ENCODE measurements at regions not wholly inside any gene's neighbourhood (a gene's known extent, or its start where the extent isn't known, plus 50 kb on each side); places are given as distances from the start of the nearest gene placed in this dataset.
"Not testable (repeated sequence)": the region's sequence is repeated elsewhere in the genome, so short reads cannot be mapped to it uniquely, and the experiment has no call there.

DNA sequence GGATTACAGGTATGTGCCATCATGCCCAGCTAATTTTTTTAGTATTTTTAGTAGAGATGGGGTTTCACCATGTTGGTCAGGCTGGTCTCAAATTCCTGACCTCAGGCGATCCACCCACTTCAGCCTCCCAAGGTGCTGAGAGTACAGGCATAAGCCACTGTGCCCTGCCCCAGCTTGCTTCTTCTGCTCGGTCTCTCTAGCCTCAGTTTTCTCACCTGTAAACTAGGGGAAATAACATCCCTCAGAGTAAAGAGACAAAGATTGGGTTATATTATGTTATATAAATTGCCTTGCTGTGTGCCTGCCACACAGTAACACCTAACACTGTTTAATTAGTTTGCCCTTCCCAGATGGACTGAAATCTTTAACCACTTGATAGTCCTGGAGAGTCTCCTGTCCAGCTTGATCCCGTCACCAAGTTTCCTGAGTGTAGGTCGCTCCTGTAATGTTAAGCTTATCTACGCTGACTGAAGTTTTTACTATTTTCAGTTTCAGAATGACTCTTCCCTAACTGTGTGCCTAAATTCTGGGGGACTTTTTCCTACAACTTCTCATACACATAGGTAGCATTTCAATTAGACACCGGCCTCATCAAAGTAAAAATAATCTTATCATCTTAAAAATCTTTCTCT lies 412.7 kb upstream of the TENM3 start:
- DNase-seq, result no peak

DNA sequence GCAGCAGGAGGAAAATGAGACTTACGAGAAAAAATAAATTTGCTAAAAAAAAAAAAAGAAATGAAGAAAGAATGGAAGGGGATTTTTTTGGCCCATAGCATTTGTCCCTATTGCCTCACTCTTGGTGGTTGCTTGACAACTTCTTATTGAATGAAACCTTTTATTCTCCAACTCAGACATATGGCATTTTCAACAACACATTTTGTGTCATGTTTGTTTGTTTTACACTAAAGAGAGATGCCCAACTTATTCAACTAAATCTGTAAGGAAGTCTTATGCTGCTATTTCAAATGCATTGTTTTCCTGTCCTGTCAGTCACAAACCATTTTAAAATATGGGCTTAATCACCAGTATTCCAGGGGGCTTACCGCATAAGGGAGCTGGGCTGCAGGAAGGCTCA lies 409.1 kb upstream of the TENM3 start:
- DNase-seq, result no peak

DNA sequence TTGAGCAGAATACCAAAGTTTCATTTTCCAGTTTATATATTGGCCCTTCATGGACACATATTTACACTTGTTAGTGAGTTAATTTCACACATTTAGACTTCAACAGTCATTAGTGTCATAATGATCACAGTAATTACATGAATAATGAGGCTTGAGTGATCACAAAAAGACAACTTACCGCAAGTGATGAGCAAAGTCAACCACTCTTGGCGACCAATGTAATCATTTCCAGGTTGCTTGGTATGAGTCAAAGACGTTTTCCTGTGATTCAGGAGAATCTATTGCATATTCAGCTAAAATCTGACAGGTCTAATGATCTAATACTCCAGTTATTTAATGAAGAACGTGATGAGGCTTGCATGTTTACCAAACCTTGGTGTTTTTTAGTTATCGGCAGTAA lies 407.9 kb upstream of the TENM3 start:
- DNase-seq, result no peak

GRCh38 chr4:181838253-181838652 lies 404.9 kb upstream of the TENM3 start:
- no peak for DNase-seq

DNA sequence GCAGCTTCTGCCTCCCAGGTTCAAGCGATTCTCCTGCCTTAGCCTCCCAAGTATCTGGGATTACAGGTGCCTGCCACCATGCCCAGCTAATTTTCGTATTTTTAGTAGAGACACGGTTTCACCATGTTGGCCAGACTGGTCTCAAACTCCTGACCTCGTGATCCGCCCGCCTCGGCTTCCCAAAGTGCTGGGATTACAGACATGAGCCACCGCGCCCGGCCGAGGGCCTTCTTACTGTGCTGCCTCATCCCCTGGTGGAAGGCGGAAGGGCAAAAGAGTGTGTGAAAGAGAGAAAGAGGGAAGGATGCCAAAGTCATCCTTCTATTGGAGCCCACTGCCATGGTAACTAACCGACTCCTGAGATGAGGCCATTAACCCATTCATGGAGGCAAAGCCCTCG lies 399.4 kb upstream of the TENM3 start:
- not testable (repeated sequence) for DNase-seq

- DNase-seq, result no peak
These were observed 397.6 kb upstream of the TENM3 start for GRCh38 chr4:181845617-181846016.

GRCh38 chr4:181846934-181847333 lies 396.3 kb upstream of the TENM3 start:
- no peak for DNase-seq

GRCh38 chr4:181848357-181848756 lies 394.8 kb upstream of the TENM3 start:
- no peak for DNase-seq

DNA sequence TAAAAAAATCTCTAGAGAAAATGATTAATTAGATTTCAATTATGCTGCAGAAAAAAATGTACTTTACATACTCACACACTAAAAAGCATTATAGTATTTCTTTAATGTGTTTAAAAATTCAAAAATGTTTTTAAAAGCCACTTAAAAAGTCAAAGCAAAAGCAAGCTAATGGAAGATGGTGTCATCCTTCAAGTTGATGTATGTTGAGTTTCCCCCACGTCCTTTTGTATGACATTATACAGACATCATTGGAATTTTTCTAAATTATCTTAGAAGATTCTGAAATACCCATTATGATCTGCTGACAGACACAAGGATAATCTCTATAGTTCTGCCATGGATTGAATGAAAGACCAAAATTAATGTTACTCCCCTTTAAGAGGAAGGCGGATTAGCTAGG lies 393.7 kb upstream of the TENM3 start:
- DNase-seq, result no peak

DNA sequence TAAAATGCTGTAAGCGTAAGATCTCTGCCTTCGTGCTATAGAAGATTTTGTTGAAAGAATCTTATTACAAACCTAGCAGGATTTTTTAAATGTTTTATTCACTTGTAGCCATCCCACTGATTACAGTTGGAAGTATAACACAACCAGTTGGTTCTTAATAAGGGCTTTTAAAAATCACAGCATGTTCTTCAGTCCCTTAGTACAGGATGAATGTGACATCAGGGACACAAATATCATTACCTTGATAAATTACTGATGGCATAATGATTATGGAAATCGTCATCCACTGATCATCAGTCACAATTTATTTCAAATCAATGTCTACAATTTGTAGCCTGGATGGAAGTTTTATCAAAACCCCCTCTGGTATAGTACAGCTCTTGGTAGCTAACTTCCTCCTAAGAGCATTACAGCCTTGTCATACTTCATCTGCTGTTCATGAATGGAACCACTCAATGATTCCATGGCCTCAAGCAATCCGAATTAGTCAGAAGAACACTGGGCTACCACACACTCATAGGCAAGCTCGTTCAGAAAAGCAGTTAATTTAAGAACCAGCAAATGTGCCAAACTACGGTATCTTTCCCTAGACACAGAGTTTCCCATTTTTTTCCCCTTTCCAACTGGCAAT lies 389.2 kb upstream of the TENM3 start:
- DNase-seq, result no peak

DNA sequence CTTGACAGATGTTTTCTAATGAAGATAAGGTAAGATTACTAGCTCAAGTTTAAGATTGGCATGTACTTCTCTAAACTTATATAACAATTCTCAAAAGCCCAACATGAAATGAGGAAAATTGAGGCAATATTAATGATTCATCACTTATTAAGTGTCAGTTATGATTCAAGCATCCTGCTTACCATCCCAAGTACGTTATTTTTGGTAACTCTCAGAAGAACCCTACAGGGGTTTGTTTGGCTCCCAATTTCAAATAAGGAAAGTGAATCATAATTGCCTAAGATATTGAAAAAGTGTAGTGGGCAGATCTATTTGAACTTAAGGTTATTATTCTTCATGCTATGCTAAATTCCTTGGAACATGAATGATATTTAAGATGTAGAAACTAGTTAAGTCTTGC lies 387.9 kb upstream of the TENM3 start:
- no peak for DNase-seq

- DNase-seq, result not testable (repeated sequence)
These were observed 385.7 kb upstream of the TENM3 start for GRCh38 chr4:181857471-181857870.

DNA sequence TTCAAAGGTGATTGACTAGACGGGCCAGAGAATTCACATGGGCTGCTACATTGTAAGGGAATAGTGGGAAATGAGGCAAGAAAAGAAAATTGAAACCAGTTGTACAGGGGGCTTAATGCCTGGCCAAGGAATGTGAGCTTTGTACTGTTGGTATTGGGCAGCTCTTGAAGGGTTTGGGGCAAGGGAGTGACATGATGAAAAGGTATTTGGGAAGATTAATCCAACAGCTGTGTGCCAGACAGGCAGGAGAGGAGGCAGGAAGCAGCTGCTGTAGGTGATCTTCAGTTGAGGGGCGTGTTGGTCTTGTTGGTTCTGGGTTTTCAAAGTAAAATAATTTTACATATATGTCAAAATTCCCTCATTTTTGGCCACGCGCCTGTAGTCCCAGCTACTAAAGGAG lies 384.5 kb upstream of the TENM3 start:
- no peak for DNase-seq

DNA sequence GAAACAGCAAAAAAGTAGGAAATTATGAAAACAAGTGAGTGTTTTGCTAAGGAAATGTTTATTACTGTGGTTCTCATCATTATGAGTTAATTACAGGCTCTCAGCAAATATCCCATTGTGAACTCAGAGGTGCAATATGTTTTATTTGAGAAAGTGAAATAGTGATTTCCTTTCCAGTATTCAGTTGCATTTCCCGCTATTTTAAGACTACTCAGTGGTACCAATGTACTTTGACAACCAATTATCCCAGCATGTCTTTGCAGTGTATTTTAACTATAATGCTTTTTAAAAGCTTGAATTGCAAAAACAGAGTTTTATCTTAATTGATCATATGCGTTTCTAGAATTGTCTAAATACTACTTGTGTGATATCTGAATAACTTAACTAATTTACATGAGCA lies 383.8 kb upstream of the TENM3 start:
- no peak for DNase-seq

DNA sequence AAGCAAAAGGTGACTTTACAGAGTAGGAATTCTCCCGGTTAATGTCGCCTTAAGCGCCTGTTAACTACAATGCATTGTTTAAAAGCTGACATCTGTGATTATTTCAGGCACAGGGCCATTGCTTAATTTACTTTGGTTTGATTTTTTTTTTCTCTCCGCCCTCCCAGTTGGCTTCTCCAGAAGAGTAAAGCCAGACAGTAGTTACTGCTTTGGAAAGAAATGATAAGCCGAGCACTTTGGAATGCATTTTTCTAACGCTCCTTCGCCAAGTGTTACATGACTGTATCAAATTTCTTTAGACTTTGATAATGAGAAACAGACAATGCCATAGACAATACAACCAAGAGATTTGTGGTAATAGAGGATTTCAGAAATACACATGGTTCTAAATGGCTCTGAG lies 383.0 kb upstream of the TENM3 start:
- DNase-seq, result no peak

GRCh38 chr4:181860668-181861067 lies 382.5 kb upstream of the TENM3 start:
- no peak for DNase-seq

DNA sequence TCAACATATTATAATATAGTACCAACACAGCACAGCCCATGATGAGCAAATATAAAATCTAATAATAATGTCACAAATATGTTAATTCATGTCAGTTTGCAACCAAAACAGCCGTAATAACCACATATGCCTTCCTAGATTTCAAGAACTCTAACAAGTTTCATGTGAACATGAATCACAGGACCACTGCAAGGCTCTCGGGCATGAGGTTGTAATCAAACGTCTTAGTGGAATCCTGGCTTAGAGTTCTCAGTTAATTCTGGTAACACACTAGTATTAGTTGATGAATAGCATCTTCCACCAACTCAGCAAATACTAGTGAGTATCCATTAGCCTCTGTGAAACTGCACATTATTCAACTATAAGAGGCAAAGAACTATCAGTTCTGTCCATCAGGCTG lies 379.3 kb upstream of the TENM3 start:
- no peak for DNase-seq

- DNase-seq, result no peak
These were observed 372.9 kb upstream of the TENM3 start for GRCh38 chr4:181870326-181870725.

- no peak for DNase-seq
These were observed 368.6 kb upstream of the TENM3 start for GRCh38 chr4:181874602-181875001.

DNA sequence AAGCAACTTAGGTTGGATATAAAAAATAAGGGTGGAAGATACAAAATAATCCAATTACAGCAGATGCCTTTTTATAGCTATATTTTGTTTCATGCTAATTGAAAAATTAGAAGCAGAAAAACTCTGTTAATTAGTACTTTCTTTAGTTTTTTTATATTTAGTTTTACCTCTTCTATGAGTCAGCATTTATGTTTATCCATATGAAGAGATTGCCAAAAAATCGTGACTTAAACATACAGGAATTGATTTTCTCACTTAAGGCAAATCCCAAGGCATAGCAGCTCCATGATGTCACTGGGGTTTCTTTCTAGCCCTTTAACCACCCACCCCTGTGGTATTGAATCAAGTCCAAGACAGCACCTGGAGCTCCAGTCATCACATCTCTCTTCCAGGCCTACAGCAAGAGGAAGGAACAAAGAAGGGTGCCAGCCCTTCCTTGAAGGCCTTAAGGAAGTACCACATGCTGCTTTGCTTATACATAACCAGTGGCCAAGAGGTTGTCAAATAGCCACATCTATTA lies 365.8 kb upstream of the TENM3 start:
- no peak for DNase-seq

- no peak for DNase-seq
These were observed 353.2 kb upstream of the TENM3 start for GRCh38 chr4:181890031-181890430.

DNA sequence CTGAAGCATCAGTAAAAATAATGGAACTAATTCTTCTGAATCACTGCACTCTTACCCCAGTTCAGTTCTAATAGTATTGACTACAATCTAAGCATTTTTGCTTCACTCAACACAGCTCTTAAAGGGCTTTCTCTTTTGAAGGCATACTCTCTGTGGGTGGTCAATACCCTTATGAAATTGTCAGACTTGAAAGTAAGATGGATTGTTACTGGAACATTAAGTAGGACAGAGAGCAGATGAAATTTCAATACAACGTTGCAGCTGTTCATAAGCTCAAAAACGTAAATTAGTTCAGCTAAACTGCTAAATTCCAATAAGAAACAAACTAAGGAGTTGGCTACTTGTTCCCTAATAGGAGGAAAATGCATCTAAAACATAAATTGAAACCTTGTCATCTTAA lies 352.3 kb upstream of the TENM3 start:
- no peak for DNase-seq

- no peak for DNase-seq
These were observed 346.6 kb upstream of the TENM3 start for GRCh38 chr4:181896614-181897013.

DNA sequence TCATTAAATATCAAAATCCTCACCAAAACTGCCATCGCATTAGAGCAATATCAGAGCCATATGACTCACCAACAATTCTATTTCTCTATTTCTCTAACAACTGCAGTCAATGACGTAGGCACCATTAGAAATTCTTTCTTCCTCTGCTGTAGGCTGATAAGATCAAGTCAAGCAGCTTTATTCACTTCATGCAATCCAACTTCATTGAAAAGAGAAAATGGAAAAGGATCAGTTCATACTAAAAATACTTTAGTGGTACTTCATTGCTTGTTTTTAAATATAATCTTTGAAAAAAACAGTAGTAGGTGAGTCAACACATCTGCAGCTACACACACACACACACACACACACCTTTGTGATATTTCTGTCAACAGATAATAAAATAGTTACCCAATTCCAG lies 345.3 kb upstream of the TENM3 start:
- DNase-seq, result no peak

DNA sequence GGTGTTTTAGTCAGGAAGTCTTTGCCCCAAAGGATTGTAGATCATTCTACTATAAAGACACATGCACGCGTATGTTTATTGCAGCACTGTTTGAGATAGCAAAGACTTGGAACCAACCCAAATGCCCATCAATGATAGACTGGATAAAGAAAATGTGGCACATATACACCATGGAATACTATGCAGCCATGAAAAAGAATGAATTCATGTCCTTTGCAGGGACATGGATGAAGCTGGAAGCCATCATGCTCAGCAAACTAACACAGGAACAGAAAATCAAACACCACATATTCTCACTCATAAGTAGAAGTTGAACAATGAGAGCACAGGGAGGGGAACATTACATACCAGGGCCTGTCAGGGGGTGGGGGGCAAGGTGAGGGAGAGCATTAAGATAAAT lies 340.8 kb upstream of the TENM3 start:
- not testable (repeated sequence) for DNase-seq
